ENCODE measurements at regions not wholly inside any gene's neighbourhood (a gene's known extent, or its start where the extent isn't known, plus 50 kb on each side); places are given as distances from the start of the nearest gene placed in this dataset.

- no peak overlapping the region for H3K4me3 ChIP-seq (ENCODE audit: low read depth, low read length)
- TF ChIP-seq CTCF (IDR thresholded peaks at IDR 0.05; ENCODE audit: low read depth, low read length), result no peak
Measured at GRCh38 chr20:50312002-50312681, 121.5 kb downstream of the CEBPB start.

- no peak for TF ChIP-seq CTCF (IDR thresholded peaks at IDR 0.05; ENCODE audit: low read depth, low read length)
Measured at GRCh38 chr20:50312682-50313521, 122.3 kb downstream of the CEBPB start.

GRCh38 chr20:50313522-50313820 lies 122.8 kb downstream of the CEBPB start:
- no peak overlapping the region for H3K4me3 ChIP-seq (ENCODE audit: low read depth, low read length)
- TF ChIP-seq CTCF (IDR thresholded peaks at IDR 0.05; ENCODE audit: low read depth, low read length), result no peak

More at GRCh38 chr20:50312682-50313521, 122.3 kb downstream of the CEBPB start:
- H3K4me3 ChIP-seq (ENCODE audit: low read depth, low read length), result no peak overlapping the region

- no peak overlapping the region for H3K4me3 ChIP-seq (ENCODE audit: low read depth, low read length)
- no peak for TF ChIP-seq CTCF (IDR thresholded peaks at IDR 0.05; ENCODE audit: low read depth, low read length)
Measured at GRCh38 chr20:50313827-50314677, 123.4 kb downstream of the CEBPB start.

GRCh38 chr20:50314678-50315335 lies 124.2 kb downstream of the CEBPB start:
- H3K4me3 ChIP-seq (ENCODE audit: low read depth, low read length), result no peak overlapping the region
- no peak for TF ChIP-seq CTCF (IDR thresholded peaks at IDR 0.05; ENCODE audit: low read depth, low read length)

GRCh38 chr20:50315586-50316551 lies 125.2 kb downstream of the CEBPB start:
- H3K4me3 ChIP-seq (ENCODE audit: low read depth, low read length), result no peak overlapping the region
- TF ChIP-seq CTCF (IDR thresholded peaks at IDR 0.05; ENCODE audit: low read depth, low read length), result no peak

All from WI38 (cell line).